PC-3 (cell line): ENCODE measurements at regions not wholly inside any gene's neighbourhood (a gene's known extent, or its start where the extent isn't known, plus 50 kb on each side); places are given as distances from the start of the nearest gene placed in this dataset.

Source experiments
- CTCF ChIP-seq: fragments of 300-600 bp; sonication (generic); conservative IDR thresholded peaks from 2 replicates; pipeline ENCODE4 v1.5.1; 2017; ENCODE audit warnings: antibody characterized with exemption, low read depth, mild to moderate bottlenecking, low read length
- EZH2 ChIP-seq: fragments of 300-600 bp; sonication (generic); IDR thresholded peaks from one replicate; pipeline ENCODE4 v1.6.1; 2017; ENCODE audit warnings: antibody characterized with exemption, mild to moderate bottlenecking, low read length; ENCODE audit not compliant: unreplicated experiment

- TF ChIP-seq CTCF (no peak), EZH2 (no peak)
Observed at GRCh38 chr13:76439546-76439945, 446.7 kb downstream of the KCTD12 start.
